ENCODE measurements at regions not wholly inside any gene's neighbourhood (a gene's known extent, or its start where the extent isn't known, plus 50 kb on each side); places are given as distances from the start of the nearest gene placed in this dataset.

GRCh38 chr1:201756406-201756805 is 72.6 kb upstream of the IPO9 start:
- H3K4me2 ChIP-seq (ENCODE audit: low read length), result no peak overlapping the region
- H3K4me1 ChIP-seq, result peaks cover 3% of the 10 kb centered on the region
- no peak for TF ChIP-seq CTCF (IDR thresholded peaks at IDR 0.05)
- H2AFZ ChIP-seq, result no peak overlapping the region
- H3K27me3 ChIP-seq (ENCODE audit: control insufficient read depth, insufficient read depth, low read length), result no peaks in the 10 kb centered on the region
- H3K79me2 ChIP-seq, result no peaks in the 10 kb centered on the region
- H3K27ac ChIP-seq, result no peak overlapping the region
- no peak overlapping the region for H3K9ac ChIP-seq
- H3K4me3 ChIP-seq (ENCODE audit: low read depth, low read length), result no peak overlapping the region
- no peaks in the 10 kb centered on the region for H3K36me3 ChIP-seq (ENCODE audit: control insufficient read depth, insufficient read depth, low read length)
- H3K9me3 ChIP-seq (ENCODE audit: control insufficient read depth, low read length), result no peaks in the 10 kb centered on the region

- H3K4me3 ChIP-seq (ENCODE audit: low read depth, low read length), result no peak overlapping the region
- H3K79me2 ChIP-seq, result no peaks in the 10 kb centered on the region
- H3K9ac ChIP-seq, result no peak overlapping the region
- H3K4me2 ChIP-seq (ENCODE audit: low read length), result no peak overlapping the region
- no peak for TF ChIP-seq CTCF (IDR thresholded peaks at IDR 0.05)
- H2AFZ ChIP-seq, result no peak overlapping the region
- H3K4me1 ChIP-seq, result peaks cover 3% of the 10 kb centered on the region
- H3K9me3 ChIP-seq (ENCODE audit: control insufficient read depth, low read length), result no peaks in the 10 kb centered on the region
- no peak overlapping the region for H3K27ac ChIP-seq
- no peaks in the 10 kb centered on the region for H3K27me3 ChIP-seq (ENCODE audit: control insufficient read depth, insufficient read depth, low read length)
- no peaks in the 10 kb centered on the region for H3K36me3 ChIP-seq (ENCODE audit: control insufficient read depth, insufficient read depth, low read length)
Observed at GRCh38 chr1:201758499-201759050, 70.4 kb upstream of the IPO9 start.

DNA sequence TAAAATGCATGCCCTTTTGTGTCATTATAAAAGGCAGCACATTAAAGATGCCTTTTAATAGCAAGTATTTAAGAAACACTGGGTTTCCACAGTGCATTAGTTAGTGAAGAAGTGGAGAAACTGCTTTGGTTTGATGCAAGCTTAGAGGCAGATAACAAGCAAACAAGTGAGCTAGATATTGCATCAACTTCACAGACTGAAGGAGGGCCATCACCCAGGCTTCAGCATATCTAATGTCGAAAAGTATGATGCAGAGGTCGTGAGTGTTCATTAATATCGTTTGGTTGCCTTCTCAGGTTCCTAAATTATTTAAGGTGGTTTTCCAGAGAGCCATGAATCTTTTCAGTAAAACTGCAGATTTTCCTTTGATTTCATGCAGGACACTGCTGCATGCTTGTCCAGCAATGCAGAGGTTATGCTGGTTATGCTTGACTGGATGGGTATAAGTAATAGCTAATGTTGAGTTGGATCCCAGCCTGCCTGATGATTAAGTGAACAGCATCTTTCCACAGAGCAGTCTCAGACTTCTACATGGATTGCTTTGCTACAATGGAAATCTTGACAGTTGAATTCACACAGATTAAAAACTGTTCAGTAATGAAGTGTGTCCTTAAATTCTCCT is 69.7 kb upstream of the IPO9 start:
- H3K79me2 ChIP-seq, result no peaks in the 10 kb centered on the region
- H2AFZ ChIP-seq, result no peak overlapping the region
- no peak overlapping the region for H3K9ac ChIP-seq
- no peak overlapping the region for H3K27ac ChIP-seq
- H3K4me1 ChIP-seq, result peaks cover 5% of the 10 kb centered on the region
- H3K4me2 ChIP-seq (ENCODE audit: low read length), result no peak overlapping the region
- no peaks in the 10 kb centered on the region for H3K9me3 ChIP-seq (ENCODE audit: control insufficient read depth, low read length)
- H3K27me3 ChIP-seq (ENCODE audit: control insufficient read depth, insufficient read depth, low read length), result no peaks in the 10 kb centered on the region
- H3K36me3 ChIP-seq (ENCODE audit: control insufficient read depth, insufficient read depth, low read length), result no peaks in the 10 kb centered on the region
- H3K4me3 ChIP-seq (ENCODE audit: low read depth, low read length), result no peak overlapping the region
- TF ChIP-seq CTCF (IDR thresholded peaks at IDR 0.05), result no peak

DNA sequence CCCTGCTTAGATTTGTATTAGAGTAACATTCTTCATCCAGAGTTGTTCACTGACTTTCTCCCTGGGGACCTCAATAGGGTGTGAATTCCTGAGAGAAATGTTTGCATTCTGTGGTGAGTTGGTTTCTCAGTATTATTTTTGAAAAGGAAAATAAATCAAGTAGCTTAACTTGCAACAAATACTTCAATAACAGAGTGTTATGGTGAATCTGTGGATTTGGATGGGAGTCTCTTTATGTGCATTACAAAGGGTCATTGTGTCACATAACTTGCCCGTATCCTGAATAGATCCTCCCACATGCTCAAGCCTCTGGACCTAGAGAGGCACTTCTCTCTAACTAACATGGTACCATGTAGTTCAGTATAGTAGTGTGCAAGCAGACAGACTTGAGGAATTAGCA is 68.4 kb upstream of the IPO9 start:
- Histone ChIP-seq H3K4me1 (peaks cover 5% of the 10 kb centered on the region), H3K27ac (no peak overlapping the region), H3K9ac (no peak overlapping the region), H3K27me3 (ENCODE audit: control insufficient read depth, insufficient read depth, low read length) (no peaks in the 10 kb centered on the region), H3K9me3 (ENCODE audit: control insufficient read depth, low read length) (no peaks in the 10 kb centered on the region), H3K79me2 (no peaks in the 10 kb centered on the region), H3K4me3 (ENCODE audit: low read depth, low read length) (no peak overlapping the region), H3K36me3 (ENCODE audit: control insufficient read depth, insufficient read depth, low read length) (no peaks in the 10 kb centered on the region), H3K4me2 (ENCODE audit: low read length) (no peak overlapping the region), H2AFZ (no peak overlapping the region)
- TF ChIP-seq CTCF (IDR thresholded peaks at IDR 0.05), result no peak

DNA sequence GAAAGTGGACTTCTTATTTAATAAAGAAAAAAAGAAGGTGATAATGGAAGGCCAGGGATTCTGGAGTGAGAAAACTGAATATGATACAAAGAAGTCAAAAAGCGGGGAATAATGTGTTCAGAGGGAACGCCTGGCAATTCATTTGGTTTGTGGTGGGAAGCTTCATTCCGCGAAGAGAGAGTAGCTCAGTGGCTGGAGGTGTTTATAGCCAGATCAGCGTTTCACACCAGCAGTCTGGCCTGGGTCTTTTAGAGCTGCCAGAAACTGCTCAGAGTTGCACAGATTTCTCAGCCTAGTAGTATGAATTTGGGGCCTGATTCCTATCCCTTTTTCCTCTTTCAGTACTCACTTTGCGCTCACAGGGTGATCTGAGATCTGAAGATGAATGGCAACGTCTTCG is 67.8 kb upstream of the IPO9 start:
- Histone ChIP-seq H3K9me3 (ENCODE audit: control insufficient read depth, low read length) (no peaks in the 10 kb centered on the region), H3K79me2 (no peaks in the 10 kb centered on the region), H2AFZ (no peak overlapping the region), H3K4me1 (peaks cover 5% of the 10 kb centered on the region), H3K27ac (no peak overlapping the region), H3K27me3 (ENCODE audit: control insufficient read depth, insufficient read depth, low read length) (no peaks in the 10 kb centered on the region), H3K36me3 (ENCODE audit: control insufficient read depth, insufficient read depth, low read length) (no peaks in the 10 kb centered on the region), H3K4me3 (ENCODE audit: low read depth, low read length) (no peak overlapping the region), H3K9ac (no peak overlapping the region), H3K4me2 (ENCODE audit: low read length) (no peak overlapping the region)
- no peak for TF ChIP-seq CTCF (IDR thresholded peaks at IDR 0.05)
